WTC11 (cell line): ENCODE measurements at regions not wholly inside any gene's neighbourhood (a gene's known extent, or its start where the extent isn't known, plus 50 kb on each side); places are given as distances from the start of the nearest gene placed in this dataset.

Experiments used
- ATAC-seq: fragments of 200-7000 bp; cut with Tn5 transposase; 2 replicates; pipeline ENCODE4 v1.10.0; 2021; ENCODE audit warnings: mild to moderate bottlenecking, moderate library complexity
- CTCF ChIA-PET: fragments of 300-600 bp; sonication (Branson Sonifier 250); formaldehyde crosslinking; loops from one replicate; lab custom pipeline; 2021; ENCODE audit warnings: antibody characterized with exemption; lab: Charles Lee
- POLR2A ChIA-PET: fragments of 350-600 bp; sonication (Branson Sonifier 250); formaldehyde crosslinking; loops from one replicate; lab custom pipeline; 2021; ENCODE audit warnings: antibody characterized with exemption; lab: Charles Lee
- DNase-seq: peaks from one replicate; pipeline ENCODE4 v3.0.0; 2021; ENCODE audit warnings: low spot score
- H3K27ac Mint-ChIP-seq: 2 replicates; pipeline ENCODE4 v1.8.0; 2021; ENCODE audit warnings: mixed read lengths
- H3K27me3 Mint-ChIP-seq: 2 replicates; pipeline ENCODE4 v1.8.0; 2021; ENCODE audit warnings: low read depth, mild to moderate bottlenecking, moderate library complexity, mixed read lengths
- H3K36me3 Mint-ChIP-seq: 2 replicates; pipeline ENCODE4 v1.8.0; 2021; ENCODE audit warnings: mixed read lengths
- H3K4me1 Mint-ChIP-seq: 2 replicates; pipeline ENCODE4 v1.8.0; 2022; ENCODE audit warnings: mixed read lengths
- H3K4me3 Mint-ChIP-seq: 2 replicates; pipeline ENCODE4 v1.8.0; 2021; ENCODE audit warnings: mild to moderate bottlenecking, moderate library complexity, mixed read lengths
- H3K9me3 Mint-ChIP-seq: 2 replicates; pipeline ENCODE4 v1.8.0; 2021; ENCODE audit warnings: mixed read lengths
- CBFB ChIP-seq: sonication (generic); formaldehyde crosslinking; IDR thresholded peaks from 2 replicates; pipeline ENCODE4 v1.8.1; 2022; ENCODE audit warnings: mild to moderate bottlenecking, low read depth, missing genetic modification reagents
- CDX4 ChIP-seq: fragments of 250-450 bp; sonication (Bioruptor Pico); IDR thresholded peaks from 2 replicates; pipeline ENCODE4 v1.9.0; 2021; ENCODE audit warnings: moderate library complexity, mild to moderate bottlenecking, inconsistent platforms, borderline replicate concordance
- ERG ChIP-seq: fragments of 250-450 bp; sonication (Bioruptor Pico); IDR thresholded peaks from 2 replicates; pipeline ENCODE4 v1.8.0; 2021; ENCODE audit warnings: mild to moderate bottlenecking
- MXD4 ChIP-seq: fragments of 250-450 bp; sonication (Bioruptor Pico); IDR thresholded peaks from 2 replicates; pipeline ENCODE4 v1.8.0; 2021; ENCODE audit warnings: mild to moderate bottlenecking, moderate library complexity, borderline replicate concordance
- RELA ChIP-seq: sonication (generic); formaldehyde crosslinking; IDR thresholded peaks from 2 replicates; pipeline ENCODE4 v1.8.1; 2022; ENCODE audit warnings: missing genetic modification reagents, mild to moderate bottlenecking, borderline replicate concordance
- SMAD3 ChIP-seq: sonication (generic); formaldehyde crosslinking; IDR thresholded peaks from 2 replicates; pipeline ENCODE4 v1.8.0; 2022; ENCODE audit warnings: missing genetic modification reagents, mild to moderate bottlenecking, borderline replicate concordance
- SP1 ChIP-seq: sonication (generic); formaldehyde crosslinking; conservative IDR thresholded peaks from 2 replicates; pipeline ENCODE4 v1.8.1; 2022; ENCODE audit warnings: missing genetic modification reagents
- ZBTB43 ChIP-seq: sonication (generic); formaldehyde crosslinking; IDR thresholded peaks from 2 replicates; pipeline ENCODE4 v1.8.1; 2023; ENCODE audit warnings: mild to moderate bottlenecking, missing genetic modification reagents
- ZNF219 ChIP-seq: sonication (generic); formaldehyde crosslinking; IDR thresholded peaks from 2 replicates; pipeline ENCODE4 v1.8.0; 2023; ENCODE audit warnings: missing genetic modification reagents, mild to moderate bottlenecking, borderline replicate concordance
- ZNF281 ChIP-seq: sonication (generic); formaldehyde crosslinking; IDR thresholded peaks from 2 replicates; pipeline ENCODE4 v1.8.0; 2023; ENCODE audit warnings: mild to moderate bottlenecking, missing genetic modification reagents
- ZNF425 ChIP-seq: fragments of 250-450 bp; sonication (Bioruptor Pico); conservative IDR thresholded peaks from 2 replicates; pipeline ENCODE4 v1.9.0; 2021; ENCODE audit warnings: mild to moderate bottlenecking
- ZNF532 ChIP-seq: fragments of 250-450 bp; sonication (Bioruptor Pico); IDR thresholded peaks from 2 replicates; pipeline ENCODE4 v1.9.0; 2021; ENCODE audit warnings: mild to moderate bottlenecking, borderline replicate concordance
- ZNF671 ChIP-seq: fragments of 250-450 bp; sonication (Bioruptor Pico); IDR thresholded peaks from 2 replicates; pipeline ENCODE4 v1.8.0; 2021; ENCODE audit warnings: mild to moderate bottlenecking

GRCh38 chr11:80718611-80719291, 1277.9 kb upstream of the TENM4 start:
- DNase-seq, result no peak
- no peaks in the 10 kb centered on the region for H3K9me3 Mint-ChIP-seq
- peaks cover 9% of the 10 kb centered on the region; the same call in 1 of the 2 replicates for H3K4me1 Mint-ChIP-seq
- H3K36me3 Mint-ChIP-seq, result no peaks in the 10 kb centered on the region
- CTCF ChIA-PET, result no interaction called here
- no peaks in the 10 kb centered on the region for H3K27me3 Mint-ChIP-seq
- no peak overlapping the region for H3K27ac Mint-ChIP-seq
- ATAC-seq, result no peak
- no peak overlapping the region for H3K4me3 Mint-ChIP-seq
- POLR2A ChIA-PET, result no interaction called here
- no peak for TF ChIP-seq ERG (CRISPR knock-in tag)

- peaks cover 12% of the 10 kb centered on the region for H3K9me3 Mint-ChIP-seq
- ChIA-PET CTCF (no interaction called here), POLR2A (no interaction called here)
- H3K27ac Mint-ChIP-seq, result no peak overlapping the region
- ATAC-seq (no peak), DNase-seq (no peak)
- H3K36me3 Mint-ChIP-seq, result no peaks in the 10 kb centered on the region
- H3K27me3 Mint-ChIP-seq, result no peaks in the 10 kb centered on the region
- peaks cover 14% of the 10 kb centered on the region for H3K4me1 Mint-ChIP-seq
- no peak overlapping the region for H3K4me3 Mint-ChIP-seq
- TF ChIP-seq CDX4 (no peak), CBFB (CRISPR knock-in tag) (no peak), SP1 (CRISPR knock-in tag) (no peak), ZNF281 (CRISPR knock-in tag) (no peak), ZNF671 (CRISPR knock-in tag) (no peak), ZNF219 (no peak), ZBTB43 (CRISPR knock-in tag) (no peak), RELA (CRISPR knock-in tag) (no peak), ZNF425 (CRISPR knock-in tag) (no peak), ZNF532 (CRISPR knock-in tag) (no peak), MXD4 (CRISPR knock-in tag) (no peak), SMAD3 (no peak)
These were observed 1261.4 kb upstream of the TENM4 start for GRCh38 chr11:80702264-80702663.
